ENCODE measurements at regions not wholly inside any gene's neighbourhood (a gene's known extent, or its start where the extent isn't known, plus 50 kb on each side); places are given as distances from the start of the nearest gene placed in this dataset.
"Not testable (repeated sequence)": the region's sequence is repeated elsewhere in the genome, so short reads cannot be mapped to it uniquely, and the experiment has no call there.

GRCh38 chr16:35798885-35799426, 2339.5 kb downstream of the TP53TG3F start:
- no peak overlapping the region for H3K4me3 ChIP-seq (ENCODE audit: low read length)
- no peak for DNase-seq (ENCODE audit: low read depth, low spot score)

GRCh38 chr16:35804465-35804864, 2345.1 kb downstream of the TP53TG3F start:
- DNase-seq (ENCODE audit: low read depth, low spot score): peak; percentile 65
- not testable (repeated sequence) for H3K4me3 ChIP-seq (ENCODE audit: low read length)

GRCh38 chr16:35823342-35823741, 2363.9 kb downstream of the TP53TG3F start:
- H3K4me3 ChIP-seq (ENCODE audit: low read length): no peak overlapping the region
- no peak for DNase-seq (ENCODE audit: low read depth, low spot score)

- no peak for DNase-seq (ENCODE audit: low read depth, low spot score)
Measured at GRCh38 chr16:35841632-35842031, 2382.2 kb downstream of the TP53TG3F start.

GRCh38 chr16:35862242-35862641, 2402.8 kb downstream of the TP53TG3F start:
- no peak for DNase-seq (ENCODE audit: low read depth, low spot score)
- H3K4me3 ChIP-seq (ENCODE audit: low read length): no peak overlapping the region

More at GRCh38 chr16:35841632-35842031, 2382.2 kb downstream of the TP53TG3F start:
- H3K4me3 ChIP-seq (ENCODE audit: low read length): no peak overlapping the region

GRCh38 chr16:35868630-35869029, 2409.2 kb downstream of the TP53TG3F start:
- H3K4me3 ChIP-seq (ENCODE audit: low read length): no peak overlapping the region

GRCh38 chr16:35873472-35873871, 2414.1 kb downstream of the TP53TG3F start:
- no peak for DNase-seq (ENCODE audit: low read depth, low spot score)

More at GRCh38 chr16:35868630-35869029, 2409.2 kb downstream of the TP53TG3F start:
- no peak for DNase-seq (ENCODE audit: low read depth, low spot score)

GRCh38 chr16:35881654-35882053, 2422.2 kb downstream of the TP53TG3F start:
- DNase-seq (ENCODE audit: low read depth, low spot score): no peak
- H3K4me3 ChIP-seq (ENCODE audit: low read length): no peak overlapping the region

More at GRCh38 chr16:35873472-35873871, 2414.1 kb downstream of the TP53TG3F start:
- no peak overlapping the region for H3K4me3 ChIP-seq (ENCODE audit: low read length)

GRCh38 chr16:35906440-35906839, 2447.0 kb downstream of the TP53TG3F start:
- no peak for DNase-seq (ENCODE audit: low read depth, low spot score)
- no peak overlapping the region for H3K4me3 ChIP-seq (ENCODE audit: low read length)

GRCh38 chr16:35908152-35908551, 2448.7 kb downstream of the TP53TG3F start:
- no peak for DNase-seq (ENCODE audit: low read depth, low spot score)
- no peak overlapping the region for H3K4me3 ChIP-seq (ENCODE audit: low read length)

GRCh38 chr16:35908942-35909341, 2449.5 kb downstream of the TP53TG3F start:
- DNase-seq (ENCODE audit: low read depth, low spot score): peak; percentile 61
- no peak overlapping the region for H3K4me3 ChIP-seq (ENCODE audit: low read length)

GRCh38 chr16:35909351-35909954, 2450.0 kb downstream of the TP53TG3F start:
- no peak overlapping the region for H3K4me3 ChIP-seq (ENCODE audit: low read length)
- no peak for DNase-seq (ENCODE audit: low read depth, low spot score)

GRCh38 chr16:35910409-35910808, 2451.0 kb downstream of the TP53TG3F start:
- DNase-seq (ENCODE audit: low read depth, low spot score): peak; percentile 51
- H3K4me3 ChIP-seq (ENCODE audit: low read length): no peak overlapping the region

- no peak overlapping the region for H3K4me3 ChIP-seq (ENCODE audit: low read length)
- DNase-seq (ENCODE audit: low read depth, low spot score): no peak
Measured at GRCh38 chr16:35911899-35912298, 2452.5 kb downstream of the TP53TG3F start.

GRCh38 chr16:35931722-35932121, 2472.3 kb downstream of the TP53TG3F start:
- no peak for DNase-seq (ENCODE audit: low read depth, low spot score)
- H3K4me3 ChIP-seq (ENCODE audit: low read length): no peak overlapping the region
